ENCODE measurements at regions not wholly inside any gene's neighbourhood (a gene's known extent, or its start where the extent isn't known, plus 50 kb on each side); places are given as distances from the start of the nearest gene placed in this dataset.

DNA sequence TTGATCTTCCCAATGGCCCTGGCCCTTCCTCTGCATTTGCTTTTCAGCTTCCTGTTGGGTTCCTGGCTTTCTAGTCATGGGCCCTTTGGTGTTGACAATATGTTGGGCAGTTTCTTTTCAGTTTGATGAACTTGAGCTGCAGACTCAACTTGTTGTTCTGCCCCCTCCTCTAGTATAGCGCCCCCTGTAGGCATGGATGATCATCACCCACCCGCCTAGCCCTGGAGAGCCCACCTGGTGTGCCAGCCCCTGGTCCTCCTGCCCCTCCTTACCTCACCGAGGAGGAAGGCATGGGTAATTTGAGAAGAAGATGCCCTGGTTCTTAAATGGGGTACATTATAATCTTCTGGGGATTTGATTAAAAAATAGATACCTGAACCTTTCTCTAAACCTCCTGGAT lies 271.2 kb downstream of the SNX10 start:
- TF ChIP-seq TCF12 (IDR thresholded peaks at IDR 0.05; ENCODE audit: low read depth) (no peak), YY1 (IDR thresholded peaks at IDR 0.05; ENCODE audit: low read depth) (no peak)

DNA sequence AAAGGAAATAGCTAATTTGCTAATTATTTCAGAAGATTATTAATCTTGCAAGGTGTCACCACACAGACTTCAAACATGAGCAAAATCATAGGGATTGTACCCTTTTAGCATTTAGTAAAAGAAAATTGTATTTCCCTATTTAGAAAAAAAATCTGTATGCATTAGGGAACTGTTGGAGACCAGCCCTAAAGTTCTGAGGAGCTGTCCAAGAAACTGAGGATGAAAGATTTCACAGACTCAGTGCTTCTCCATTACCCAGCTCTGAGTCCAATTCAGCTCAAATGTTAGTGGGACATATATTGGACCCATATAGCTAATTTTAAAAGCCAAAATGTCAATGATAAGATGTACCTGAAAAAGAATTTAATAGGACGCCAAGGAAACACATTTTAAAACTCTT lies 271.7 kb downstream of the SNX10 start:
- no peak for TF ChIP-seq EP300 (IDR thresholded peaks at IDR 0.05; ENCODE audit: borderline replicate concordance)
- TF ChIP-seq, protein P1, sequence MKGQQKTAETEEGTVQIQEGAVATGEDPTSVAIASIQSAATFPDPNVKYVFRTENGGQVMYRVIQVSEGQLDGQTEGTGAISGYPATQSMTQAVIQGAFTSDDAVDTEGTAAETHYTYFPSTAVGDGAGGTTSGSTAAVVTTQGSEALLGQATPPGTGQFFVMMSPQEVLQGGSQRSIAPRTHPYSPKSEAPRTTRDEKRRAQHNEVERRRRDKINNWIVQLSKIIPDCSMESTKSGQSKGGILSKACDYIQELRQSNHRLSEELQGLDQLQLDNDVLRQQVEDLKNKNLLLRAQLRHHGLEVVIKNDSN (IDR thresholded peaks at IDR 0.05), result no peak
- no peak for TF ChIP-seq YY1 (IDR thresholded peaks at IDR 0.05; ENCODE audit: low read depth)
- TF ChIP-seq, protein P2, sequence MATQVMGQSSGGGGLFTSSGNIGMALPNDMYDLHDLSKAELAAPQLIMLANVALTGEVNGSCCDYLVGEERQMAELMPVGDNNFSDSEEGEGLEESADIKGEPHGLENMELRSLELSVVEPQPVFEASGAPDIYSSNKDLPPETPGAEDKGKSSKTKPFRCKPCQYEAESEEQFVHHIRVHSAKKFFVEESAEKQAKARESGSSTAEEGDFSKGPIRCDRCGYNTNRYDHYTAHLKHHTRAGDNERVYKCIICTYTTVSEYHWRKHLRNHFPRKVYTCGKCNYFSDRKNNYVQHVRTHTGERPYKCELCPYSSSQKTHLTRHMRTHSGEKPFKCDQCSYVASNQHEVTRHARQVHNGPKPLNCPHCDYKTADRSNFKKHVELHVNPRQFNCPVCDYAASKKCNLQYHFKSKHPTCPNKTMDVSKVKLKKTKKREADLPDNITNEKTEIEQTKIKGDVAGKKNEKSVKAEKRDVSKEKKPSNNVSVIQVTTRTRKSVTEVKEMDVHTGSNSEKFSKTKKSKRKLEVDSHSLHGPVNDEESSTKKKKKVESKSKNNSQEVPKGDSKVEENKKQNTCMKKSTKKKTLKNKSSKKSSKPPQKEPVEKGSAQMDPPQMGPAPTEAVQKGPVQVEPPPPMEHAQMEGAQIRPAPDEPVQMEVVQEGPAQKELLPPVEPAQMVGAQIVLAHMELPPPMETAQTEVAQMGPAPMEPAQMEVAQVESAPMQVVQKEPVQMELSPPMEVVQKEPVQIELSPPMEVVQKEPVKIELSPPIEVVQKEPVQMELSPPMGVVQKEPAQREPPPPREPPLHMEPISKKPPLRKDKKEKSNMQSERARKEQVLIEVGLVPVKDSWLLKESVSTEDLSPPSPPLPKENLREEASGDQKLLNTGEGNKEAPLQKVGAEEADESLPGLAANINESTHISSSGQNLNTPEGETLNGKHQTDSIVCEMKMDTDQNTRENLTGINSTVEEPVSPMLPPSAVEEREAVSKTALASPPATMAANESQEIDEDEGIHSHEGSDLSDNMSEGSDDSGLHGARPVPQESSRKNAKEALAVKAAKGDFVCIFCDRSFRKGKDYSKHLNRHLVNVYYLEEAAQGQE (IDR thresholded peaks at IDR 0.05; ENCODE audit: low read depth), result no peak
- TF ChIP-seq CEBPB (IDR thresholded peaks at IDR 0.05), result no peak
- TF ChIP-seq, protein P3, sequence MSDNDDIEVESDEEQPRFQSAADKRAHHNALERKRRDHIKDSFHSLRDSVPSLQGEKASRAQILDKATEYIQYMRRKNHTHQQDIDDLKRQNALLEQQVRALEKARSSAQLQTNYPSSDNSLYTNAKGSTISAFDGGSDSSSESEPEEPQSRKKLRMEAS (IDR thresholded peaks at IDR 0.05), result no peak
- no peak for TF ChIP-seq EGR1 (IDR thresholded peaks at IDR 0.05)

DNA sequence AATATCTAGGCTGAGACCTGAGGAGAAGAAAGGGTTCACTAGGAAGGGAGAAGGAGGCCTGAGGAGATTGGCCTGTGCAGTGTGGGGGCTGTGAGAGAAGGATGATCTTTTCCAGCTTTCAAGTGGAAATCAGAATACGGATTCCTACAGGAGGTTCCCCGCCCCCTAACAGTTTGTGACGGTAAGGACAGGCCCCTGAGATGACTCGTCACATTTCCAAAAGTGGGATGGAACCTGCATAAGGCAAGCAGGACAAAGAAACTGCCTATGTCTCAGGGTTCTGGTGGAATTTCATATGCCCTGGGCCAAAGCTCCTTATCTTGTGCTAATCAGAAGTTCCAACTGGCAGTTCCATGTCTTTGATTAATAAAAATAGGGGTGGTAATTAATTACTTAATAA lies 275.6 kb downstream of the SNX10 start:
- TF ChIP-seq YY1 (IDR thresholded peaks at IDR 0.05; ENCODE audit: low read depth) (no peak), RAD21 (IDR thresholded peaks at IDR 0.05; ENCODE audit: low read depth) (no peak), TAF1 (IDR thresholded peaks at IDR 0.05; ENCODE audit: low read depth) (no peak), ZBTB7A (IDR thresholded peaks at IDR 0.05; ENCODE audit: low read depth) (no peak), CEBPB (IDR thresholded peaks at IDR 0.05) (no peak), EP300 (IDR thresholded peaks at IDR 0.05; ENCODE audit: borderline replicate concordance) (no peak), CREB1 (IDR thresholded peaks at IDR 0.05; ENCODE audit: low read depth) (no peak), FOXM1 (IDR thresholded peaks at IDR 0.05; ENCODE audit: borderline replicate concordance, low read depth) (no peak), EGR1 (IDR thresholded peaks at IDR 0.05) (no peak), TCF12 (IDR thresholded peaks at IDR 0.05; ENCODE audit: low read depth) (no peak)
- TF ChIP-seq, protein P2 (IDR thresholded peaks at IDR 0.05; ENCODE audit: low read depth), result no peak
- TF ChIP-seq, protein P1 (IDR thresholded peaks at IDR 0.05), result no peak
- TF ChIP-seq, protein P3 (IDR thresholded peaks at IDR 0.05), result no peak

DNA sequence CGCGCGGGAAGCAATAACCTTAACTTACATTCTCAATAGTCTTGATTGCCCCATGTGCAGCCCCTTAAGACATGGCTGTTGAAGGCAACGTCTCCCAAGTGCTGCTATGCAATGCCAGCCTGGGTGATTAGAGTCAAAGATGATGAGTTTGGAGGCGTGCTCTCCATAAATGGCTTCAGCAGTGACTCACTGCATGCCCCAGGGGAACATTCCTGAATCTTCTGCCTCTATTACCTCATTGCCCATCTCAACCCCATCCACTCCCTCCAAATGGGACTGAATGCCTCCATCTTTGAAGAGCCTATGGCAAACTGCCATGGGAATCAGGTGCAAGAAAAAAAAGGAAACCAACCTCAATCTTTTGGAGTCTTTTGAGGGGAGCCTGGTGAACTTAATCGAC lies 282.8 kb downstream of the SNX10 start:
- no peak for TF ChIP-seq TEAD4 (IDR thresholded peaks at IDR 0.05)

DNA sequence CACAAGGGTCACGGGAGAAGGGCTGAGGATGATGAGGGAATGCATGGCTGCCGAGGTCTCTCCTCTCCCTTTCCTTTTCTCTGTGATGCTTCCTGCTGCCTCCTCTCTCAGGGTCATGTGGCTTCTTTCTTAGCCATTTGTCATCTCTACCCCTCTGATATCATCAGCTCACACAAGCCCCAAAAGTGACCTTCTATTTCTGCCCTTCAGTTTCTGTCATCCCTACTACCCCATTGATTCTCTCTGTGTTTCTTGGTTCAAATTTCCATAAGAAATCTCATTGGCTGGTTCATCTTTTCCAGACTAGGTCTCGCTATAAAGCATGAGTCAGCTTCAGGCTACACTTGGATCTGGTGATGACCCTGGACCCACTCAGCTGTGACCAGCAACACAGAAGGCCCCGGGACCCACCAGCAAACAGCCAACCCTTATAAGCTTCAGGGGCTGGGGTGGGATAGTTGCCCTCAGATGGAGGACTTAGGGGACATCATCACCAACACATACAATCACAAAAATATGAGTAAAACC lies 284.3 kb downstream of the SKAP2 start:
- TF ChIP-seq, protein P3 (IDR thresholded peaks at IDR 0.05), result no peak
- TF ChIP-seq CREB1 (IDR thresholded peaks at IDR 0.05; ENCODE audit: low read depth) (no peak), TCF12 (IDR thresholded peaks at IDR 0.05; ENCODE audit: low read depth) (no peak), ZBTB7A (IDR thresholded peaks at IDR 0.05; ENCODE audit: low read depth) (no peak), CEBPB (IDR thresholded peaks at IDR 0.05) (no peak), TEAD4 (IDR thresholded peaks at IDR 0.05) (no peak), EGR1 (IDR thresholded peaks at IDR 0.05) (no peak), FOXM1 (IDR thresholded peaks at IDR 0.05; ENCODE audit: borderline replicate concordance, low read depth) (no peak), TAF1 (IDR thresholded peaks at IDR 0.05; ENCODE audit: low read depth) (no peak), NFIC (IDR thresholded peaks at IDR 0.05) (no peak), EP300 (IDR thresholded peaks at IDR 0.05; ENCODE audit: borderline replicate concordance) (no peak), YY1 (IDR thresholded peaks at IDR 0.05; ENCODE audit: low read depth) (no peak)
- TF ChIP-seq, protein P1 (IDR thresholded peaks at IDR 0.05), result no peak
- TF ChIP-seq, protein P2 (IDR thresholded peaks at IDR 0.05; ENCODE audit: low read depth), result no peak

Measured in Ishikawa (cell line).